CD14-positive monocyte (primary cell): ENCODE measurements at regions not wholly inside any gene's neighbourhood (a gene's known extent, or its start where the extent isn't known, plus 50 kb on each side); places are given as distances from the start of the nearest gene placed in this dataset.
A peak's percentile ranks its signal among the peaks of the same experiment; 100 is the strongest.
"Not testable (repeated sequence)": the region's sequence is repeated elsewhere in the genome, so short reads cannot be mapped to it uniquely, and the experiment has no call there.

Experiments
- DNase-seq, 3 donors: peaks; one replicate each; pipeline ENCODE4 v3.0.0-alpha.2; 2011 to 2022
- H2AFZ ChIP-seq: 2 replicates; pipeline ENCODE4 v1.6.0; 2012; ENCODE audit warnings: mild to moderate bottlenecking, low read depth, low read length, inconsistent platforms; ENCODE audit not compliant: insufficient read depth, poor library complexity, severe bottlenecking
- H3K27ac ChIP-seq, 2 donors: 1 replicate in 1 of 2; 2 replicates in 1 of 2; pipeline ENCODE4 v1.5.1; 2012 to 2013; ENCODE audit warnings: low read length in 2 of 2, control low read depth in 1 of 2, inconsistent platforms in 1 of 2, low read depth in 1 of 2, mild to moderate bottlenecking in 1 of 2
- H3K27me3 ChIP-seq, 2 donors: one replicate each; pipeline versions ENCODE4 v1.6.0 to v1.6.1; 2011 to 2013; ENCODE audit warnings: low read length in 2 of 2; ENCODE audit not compliant: control insufficient read depth in 2 of 2, insufficient read depth in 2 of 2
- H3K36me3 ChIP-seq, 2 donors: replicated peaks in 1 of 2; 1 replicate in 1 of 2; 2 replicates in 1 of 2; pipeline versions ENCODE4 v1.5.1 to v1.6.1; 2012 to 2013; ENCODE audit warnings: low read length in 2 of 2, control low read depth in 1 of 2, inconsistent platforms in 1 of 2, mild to moderate bottlenecking in 1 of 2; ENCODE audit not compliant: insufficient read depth in 2 of 2, control insufficient read depth in 1 of 2
- H3K4me1 ChIP-seq, 2 donors: 1 replicate in 1 of 2; 2 replicates in 1 of 2; pipeline versions ENCODE4 v1.5.1 to v1.6.1; 2012 to 2013; ENCODE audit warnings: low read length in 2 of 2, control low read depth in 1 of 2, inconsistent platforms in 1 of 2, mild to moderate bottlenecking in 1 of 2, moderate library complexity in 1 of 2; ENCODE audit not compliant: insufficient read depth in 2 of 2, control insufficient read depth in 1 of 2
- H3K4me2 ChIP-seq: replicated peaks from 2 replicates; pipeline ENCODE3; 2012; ENCODE audit warnings: low read length, moderate library complexity, mild to moderate bottlenecking; ENCODE audit not compliant: poor library complexity, severe bottlenecking; ENCODE audit errors: extremely low read depth
- H3K4me3 ChIP-seq, 3 experiments: fragments of 200-600 bp in 1 of 3; sonication (generic) in 1 of 3; replicated peaks in 1 of 3; 1 replicate in 2 of 3; 2 replicates in 1 of 3; pipeline ENCODE4 v1.5.1; 2011 to 2013; ENCODE audit warnings: low read length in 3 of 3, mild to moderate bottlenecking in 3 of 3, control low read depth in 2 of 3, low read depth in 2 of 3, inconsistent platforms in 1 of 3, moderate library complexity in 1 of 3
- H3K79me2 ChIP-seq: 2 replicates; pipeline ENCODE4 v1.6.0; 2012; ENCODE audit warnings: mild to moderate bottlenecking, control low read depth, inconsistent platforms, low read length, moderate library complexity; ENCODE audit not compliant: insufficient read depth
- H3K9ac ChIP-seq: 2 replicates; pipeline ENCODE4 v1.6.0; 2017; ENCODE audit warnings: low read length, mild to moderate bottlenecking; ENCODE audit not compliant: insufficient read depth, poor library complexity, severe bottlenecking
- H3K9me3 ChIP-seq, 2 donors: replicated peaks in 1 of 2; 1 replicate in 1 of 2; 2 replicates in 1 of 2; pipeline versions ENCODE4 v1.5.1 to v1.6.1; 2012 to 2013; ENCODE audit warnings: low read length in 2 of 2, control low read depth in 1 of 2; ENCODE audit not compliant: control insufficient read depth in 1 of 2, insufficient read depth in 1 of 2
- H4K20me1 ChIP-seq: 2 replicates; pipeline ENCODE4 v1.6.0; 2012; ENCODE audit warnings: mild to moderate bottlenecking, low read length, control low read depth, moderate library complexity; ENCODE audit not compliant: insufficient read depth
- H3K27ac Mint-ChIP-seq, 7 donors: one replicate each; pipeline ENCODE4 v1.8.0; 2020; ENCODE audit warnings: mild to moderate bottlenecking in 7 of 7, mixed read lengths in 7 of 7, moderate library complexity in 6 of 7, inconsistent platforms in 2 of 7
- H3K27me3 Mint-ChIP-seq, 3 donors: one replicate each; pipeline ENCODE4 v1.8.0; 2021 to 2022; ENCODE audit warnings: low read depth in 3 of 3, mild to moderate bottlenecking in 3 of 3, mixed read lengths in 3 of 3, moderate library complexity in 3 of 3, inconsistent platforms in 1 of 3
- H3K36me3 Mint-ChIP-seq, 2 donors: one replicate each; pipeline ENCODE4 v1.8.0; 2020; ENCODE audit warnings: mixed read lengths in 2 of 2, inconsistent platforms in 1 of 2, mild to moderate bottlenecking in 1 of 2
- H3K4me1 Mint-ChIP-seq: one replicate; pipeline ENCODE4 v1.8.0; 2020; ENCODE audit warnings: mild to moderate bottlenecking, mixed read lengths
- H3K4me3 Mint-ChIP-seq, 2 donors: one replicate each; pipeline ENCODE4 v1.8.0; 2020; ENCODE audit warnings: mild to moderate bottlenecking in 2 of 2, mixed read lengths in 2 of 2, moderate library complexity in 1 of 2
- H3K9me3 Mint-ChIP-seq, 7 donors: one replicate each; pipeline ENCODE4 v1.8.0; 2020 to 2022; ENCODE audit warnings: mixed read lengths in 7 of 7, mild to moderate bottlenecking in 6 of 7, moderate library complexity in 6 of 7, inconsistent platforms in 2 of 7
- WGBS: methylation state at CpG from one replicate; pipeline ENCODE4 v1.1.5; 2013; ENCODE audit warnings: missing lambda C conversion rate; ENCODE audit not compliant: insufficient coverage; 5-methylcytosine and 5-hydroxymethylcytosine counted together
- intact Hi-C, 2 donors: fragments of 100-400 bp; cut with micrococcal nuclease; formaldehyde crosslinking; loops; one replicate each; pipeline versions ENCODE4 v1.15.0 to v1.15.1; 2023

DNA sequence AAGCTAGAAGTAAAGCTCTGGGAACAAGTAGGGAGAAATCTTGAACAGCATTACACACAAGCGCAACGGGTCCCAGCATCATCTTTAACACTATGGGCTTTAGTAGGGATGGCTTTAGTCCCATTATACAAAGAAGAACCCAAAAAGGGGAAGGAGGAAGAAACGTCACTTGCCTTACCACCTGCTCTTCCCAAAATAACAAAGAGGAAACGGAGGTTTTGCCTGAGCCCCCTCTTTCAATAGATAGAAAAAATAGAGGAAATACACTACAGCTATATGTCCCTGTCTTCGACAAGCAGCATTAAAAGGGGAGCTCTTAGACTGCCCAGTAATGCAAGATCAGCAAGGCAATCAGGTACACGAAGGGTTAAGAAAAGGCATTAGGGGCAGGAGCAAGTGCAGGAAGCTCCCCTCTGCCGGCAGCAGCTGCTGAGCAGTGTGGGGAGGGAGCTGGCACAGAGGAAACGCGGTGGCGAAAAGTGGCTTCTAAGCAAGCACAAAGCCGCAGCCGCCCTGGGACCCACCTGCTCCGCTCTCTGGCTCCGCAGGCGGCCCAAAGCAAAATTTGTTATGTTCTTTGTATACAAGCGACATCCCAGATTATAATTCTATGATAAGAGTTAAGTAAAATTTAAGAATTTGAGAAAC, 1172.4 kb downstream of the TMEM121 start:
- H3K4me1 Mint-ChIP-seq, H3K79me2 ChIP-seq, H3K27me3 ChIP-seq, H2AFZ ChIP-seq, intact Hi-C loops, H3K4me3 ChIP-seq, H3K4me2 ChIP-seq, H3K36me3 Mint-ChIP-seq, H4K20me1 ChIP-seq, H3K27ac ChIP-seq, H3K9me3 ChIP-seq, H3K4me1 ChIP-seq, H3K9me3 Mint-ChIP-seq, H3K36me3 ChIP-seq, H3K27ac Mint-ChIP-seq, H3K9ac ChIP-seq, H3K27me3 Mint-ChIP-seq: not testable (repeated sequence)
- WGBS, result 7% methylated on average over 2 of the region's 16 CpGs
- peak in 1 of 3 donors; percentile 23 for DNase-seq
- peak overlapping the region in 1 of 2 donors; percentile 30 for H3K4me3 Mint-ChIP-seq

DNA sequence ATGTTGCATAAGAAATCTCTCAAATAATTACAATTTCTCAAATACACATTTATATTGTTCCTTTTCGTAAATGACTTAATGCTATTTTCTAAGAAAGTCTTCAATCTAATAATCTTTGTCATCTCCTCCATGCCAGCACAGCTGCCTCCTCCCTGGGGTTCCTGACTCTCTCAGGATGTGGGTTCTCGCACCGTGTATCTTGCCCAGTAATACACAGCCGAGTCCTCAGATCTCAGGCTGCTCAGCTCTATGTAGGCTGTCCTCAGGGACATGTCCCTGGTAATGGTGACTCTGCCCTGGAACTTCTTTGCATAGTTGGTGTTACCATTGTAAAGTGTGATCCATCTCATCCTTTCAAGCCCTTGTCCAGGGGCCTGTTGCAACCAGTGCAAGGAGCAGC, 1177.3 kb downstream of the TMEM121 start:
- H3K9ac ChIP-seq, H3K27me3 Mint-ChIP-seq, H3K36me3 Mint-ChIP-seq, H3K9me3 ChIP-seq, H3K4me2 ChIP-seq, H3K4me3 ChIP-seq, H3K4me1 ChIP-seq, intact Hi-C loops, H2AFZ ChIP-seq, H4K20me1 ChIP-seq, H3K4me3 Mint-ChIP-seq, H3K36me3 ChIP-seq, H3K27me3 ChIP-seq, H3K79me2 ChIP-seq, H3K27ac Mint-ChIP-seq, H3K27ac ChIP-seq, DNase-seq, H3K9me3 Mint-ChIP-seq, H3K4me1 Mint-ChIP-seq: not testable (repeated sequence)
- no CpG with 5 or more reads among the region's 4 CpGs for WGBS

- H2AFZ ChIP-seq, H3K27me3 ChIP-seq, H3K36me3 Mint-ChIP-seq, H4K20me1 ChIP-seq, H3K4me1 Mint-ChIP-seq, H3K36me3 ChIP-seq, H3K27ac Mint-ChIP-seq, H3K9ac ChIP-seq, H3K4me3 Mint-ChIP-seq, H3K4me3 ChIP-seq, H3K27ac ChIP-seq, DNase-seq, H3K4me1 ChIP-seq, H3K79me2 ChIP-seq, H3K4me2 ChIP-seq, H3K9me3 Mint-ChIP-seq, intact Hi-C loops, H3K27me3 Mint-ChIP-seq, H3K9me3 ChIP-seq: not testable (repeated sequence)
- WGBS, result no CpG with 5 or more reads among the region's 4 CpGs
Measured at GRCh38 chr14:106706488-106706887, 1180.1 kb downstream of the TMEM121 start.

DNA sequence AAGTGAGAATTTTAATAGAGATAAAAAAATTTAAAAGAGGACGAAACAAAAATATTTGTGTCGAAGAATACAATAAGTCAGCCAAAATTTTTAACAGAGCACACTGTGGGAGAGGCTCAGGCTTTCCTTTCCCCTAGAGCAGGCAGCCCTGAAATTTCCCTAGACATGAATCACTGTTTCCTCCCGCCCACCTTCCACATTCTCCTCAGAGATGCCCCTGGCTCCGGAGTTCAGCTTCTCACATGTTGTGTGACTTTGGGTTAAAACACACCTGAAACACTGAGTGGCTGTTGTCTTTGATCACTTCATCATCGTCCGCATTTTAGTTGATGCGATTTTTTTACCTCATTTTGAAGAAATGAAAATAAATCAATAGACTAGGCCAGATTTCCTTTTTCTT, 1183.8 kb downstream of the TMEM121 start:
- H3K9me3 Mint-ChIP-seq, result not testable (repeated sequence)

More for the DNA sequence above, 1183.8 kb downstream of the TMEM121 start:
- H3K9me3 ChIP-seq, intact Hi-C loops, H3K36me3 Mint-ChIP-seq, H3K4me3 ChIP-seq, H4K20me1 ChIP-seq, H3K9ac ChIP-seq, H3K4me1 Mint-ChIP-seq, H3K4me3 Mint-ChIP-seq, H3K4me1 ChIP-seq, H3K27ac ChIP-seq, H3K27me3 Mint-ChIP-seq, H3K4me2 ChIP-seq, DNase-seq, H3K79me2 ChIP-seq, H2AFZ ChIP-seq, H3K27me3 ChIP-seq, H3K36me3 ChIP-seq: not testable (repeated sequence)
- H3K27ac Mint-ChIP-seq, result peak overlapping the region in 1 of 7 donors; percentile 53
- WGBS, result no CpG with 5 or more reads among the region's 7 CpGs
